D721Med (cell line): ENCODE measurements at regions not wholly inside any gene's neighbourhood (a gene's known extent, or its start where the extent isn't known, plus 50 kb on each side); places are given as distances from the start of the nearest gene placed in this dataset.

ENCODE experiments used
- DNase-seq: peaks from one replicate; pipeline ENCODE4 v3.0.0; 2011; ENCODE audit warnings: low spot score; ENCODE audit not compliant: insufficient read length
- FAIRE-seq: peaks from 2 replicates; lab custom pipeline; 2011; peaks lifted over from hg19 to GRCh38; lab: Jason Lieb, UNC
- CTCF ChIP-seq: IDR thresholded peaks from 2 replicates; pipeline ENCODE4 v1.5.1; 2012; ENCODE audit warnings: mild to moderate bottlenecking, control low read depth; ENCODE audit not compliant: insufficient read depth; ENCODE audit errors: missing control alignments

- FAIRE-seq = no peak
Observed at GRCh38 chr11:122204206-122204605, 88.2 kb upstream of the BLID start.

GRCh38 chr11:122202951-122203456 lies 87.0 kb upstream of the BLID start:
- peak; percentile 72 for TF ChIP-seq CTCF
- DNase-seq = no peak
- no peak for FAIRE-seq

More at GRCh38 chr11:122204206-122204605, 88.2 kb upstream of the BLID start:
- TF ChIP-seq CTCF = no peak
- DNase-seq = no peak

- no peak for FAIRE-seq
Observed at GRCh38 chr11:122202161-122202950, 86.3 kb upstream of the BLID start.

GRCh38 chr11:122201106-122201505 lies 85.1 kb upstream of the BLID start:
- FAIRE-seq (no peak), DNase-seq (no peak)
- no peak for TF ChIP-seq CTCF

More at GRCh38 chr11:122202161-122202950, 86.3 kb upstream of the BLID start:
- no peak for DNase-seq
- no peak for TF ChIP-seq CTCF

GRCh38 chr11:122199661-122200060 lies 83.6 kb upstream of the BLID start:
- FAIRE-seq = no peak
- DNase-seq = no peak
- no peak for TF ChIP-seq CTCF

- DNase-seq (no peak), FAIRE-seq (no peak)
- no peak for TF ChIP-seq CTCF
Observed at GRCh38 chr11:122198291-122198983, 82.4 kb upstream of the BLID start.
